GM23248 (cell line): ENCODE measurements at regions not wholly inside any gene's neighbourhood (a gene's known extent, or its start where the extent isn't known, plus 50 kb on each side); places are given as distances from the start of the nearest gene placed in this dataset.

Experiments used
- DNase-seq: peaks from one replicate; pipeline ENCODE4 v3.0.0-alpha.2; 2015
- H2AFZ ChIP-seq: fragments of 200-600 bp; sonication (generic); 2 replicates; pipeline ENCODE4 v1.6.1; 2016; ENCODE audit warnings: antibody characterized with exemption
- H3F3A ChIP-seq: fragments of 200-600 bp; sonication (generic); 2 replicates; pipeline ENCODE4 v1.6.1; 2016; ENCODE audit warnings: mild to moderate bottlenecking, antibody characterized with exemption, mixed run types; ENCODE audit not compliant: insufficient read depth
- H3K27ac ChIP-seq: fragments of 200-600 bp; sonication (generic); 2 replicates; pipeline ENCODE4 v1.5.1; 2016; ENCODE audit warnings: mild to moderate bottlenecking
- H3K27me3 ChIP-seq: fragments of 200-600 bp; sonication (generic); replicated peaks from 2 replicates; pipeline ENCODE4 v1.6.1; 2016; ENCODE audit warnings: mild to moderate bottlenecking; ENCODE audit not compliant: insufficient read depth
- H3K36me3 ChIP-seq: fragments of 200-600 bp; sonication (generic); 2 replicates; pipeline ENCODE4 v1.6.1; 2016; ENCODE audit warnings: low read depth, mild to moderate bottlenecking
- H3K4me1 ChIP-seq: fragments of 200-600 bp; sonication (generic); 2 replicates; pipeline ENCODE4 v1.6.1; 2016; ENCODE audit warnings: mild to moderate bottlenecking; ENCODE audit not compliant: insufficient read depth
- H3K4me2 ChIP-seq: fragments of 200-600 bp; sonication (generic); one replicate; pipeline ENCODE4 v1.6.1; 2016; ENCODE audit warnings: mild to moderate bottlenecking; ENCODE audit not compliant: unreplicated experiment
- H3K4me3 ChIP-seq: fragments of 200-600 bp; sonication (generic); 2 replicates; pipeline ENCODE4 v1.5.1; 2016; ENCODE audit warnings: mild to moderate bottlenecking
- H3K79me2 ChIP-seq: fragments of 200-600 bp; sonication (generic); 2 replicates; pipeline ENCODE4 v1.6.1; 2016; ENCODE audit warnings: mild to moderate bottlenecking; ENCODE audit not compliant: insufficient read depth
- H3K9ac ChIP-seq: fragments of 200-600 bp; sonication (generic); 2 replicates; pipeline ENCODE4 v1.6.1; 2016; ENCODE audit warnings: mild to moderate bottlenecking
- H3K9me2 ChIP-seq: fragments of 200-600 bp; sonication (generic); 2 replicates; pipeline ENCODE4 v1.6.1; 2016; ENCODE audit warnings: mixed run types, mild to moderate bottlenecking, moderate library complexity; ENCODE audit not compliant: insufficient read depth
- H3K9me3 ChIP-seq: fragments of 200-600 bp; sonication (generic); one replicate; pipeline ENCODE4 v1.6.1; 2017; ENCODE audit warnings: low read depth
- H4K20me1 ChIP-seq: fragments of 200-600 bp; sonication (generic); 2 replicates; pipeline ENCODE4 v1.6.0; 2016; ENCODE audit not compliant: insufficient read depth
- EZH2 ChIP-seq: fragments of 200-600 bp; sonication (generic); IDR thresholded peaks from 2 replicates; pipeline ENCODE4 v1.6.1; 2018; ENCODE audit warnings: antibody characterized with exemption, mild to moderate bottlenecking; ENCODE audit not compliant: insufficient read depth, poor library complexity, severe bottlenecking
- EZH2phosphoT487 ChIP-seq: fragments of 200-600 bp; sonication (generic); IDR thresholded peaks from 2 replicates; pipeline ENCODE4 v1.6.1; 2018; ENCODE audit warnings: antibody characterized with exemption, moderate library complexity, mild to moderate bottlenecking, low read depth; ENCODE audit not compliant: insufficient read depth
- WGBS, 2 experiments: methylation state at CpG; one replicate each; pipeline ENCODE4 v1.1.6; 2015 to 2017; ENCODE audit warnings: low lambda C conversion rate in 2 of 2, low coverage in 1 of 2; ENCODE audit errors: missing lambda C conversion rate in 2 of 2; 5-methylcytosine and 5-hydroxymethylcytosine counted together
- in situ Hi-C: fragments of 300-500 bp; cut with MboI; formaldehyde crosslinking; loops from 2 replicates; pipeline ENCODE4 v1.15.0; 2020

DNA sequence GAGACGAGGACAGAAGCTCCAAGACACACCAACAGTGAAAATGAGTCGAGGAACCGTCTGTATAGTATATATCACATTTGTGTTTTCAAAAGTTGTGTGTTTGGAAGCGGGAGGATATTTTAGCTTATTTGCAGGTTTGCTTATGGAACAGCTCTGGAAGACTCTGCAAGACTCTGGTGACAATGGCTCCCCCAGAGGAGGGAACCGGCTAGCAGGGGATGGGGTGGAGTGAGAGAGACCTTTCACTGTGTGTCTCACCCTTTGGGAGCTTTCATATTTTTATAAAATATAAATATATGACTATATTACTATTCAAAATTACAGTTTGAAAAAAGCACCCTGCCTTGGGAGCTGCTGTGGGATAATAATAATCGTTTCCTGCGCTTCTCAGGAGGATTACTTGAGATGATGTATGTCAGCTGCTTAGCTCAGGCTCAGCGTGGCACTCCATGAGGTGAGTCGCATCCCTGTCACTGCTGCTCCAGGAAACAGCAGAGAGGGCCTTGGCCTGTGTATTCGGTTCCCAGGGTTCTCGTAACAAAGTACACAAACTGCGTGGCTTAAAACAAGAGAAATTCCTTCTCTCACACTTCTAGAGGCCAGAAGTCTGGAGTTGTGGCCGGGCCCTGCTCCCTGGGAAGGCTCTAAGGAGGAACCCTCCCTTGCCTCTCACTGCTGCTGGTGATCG is 183.9 kb downstream of the FAM43A start:
- in situ Hi-C loops: no loop called here
- Histone ChIP-seq H3K27ac (peak overlapping the region; percentile 78), H3K4me1 (peaks cover 24% of the 10 kb centered on the region)

GRCh38 chr3:194870394-194871110 is 184.9 kb downstream of the FAM43A start:
- Histone ChIP-seq H3K9ac (peak overlapping the region; percentile 32; the same call in 1 of the 2 replicates), H3K79me2 (no peaks in the 10 kb centered on the region), H3K27me3 (peaks cover 4% of the 10 kb centered on the region; the same call in 1 of the 2 replicates), H3K9me3 (no peaks in the 10 kb centered on the region), H3K4me1 (peaks cover 24% of the 10 kb centered on the region), H3F3A (peaks cover 23% of the 10 kb centered on the region), H3K9me2 (no peaks in the 10 kb centered on the region), H3K4me2 (peak overlapping the region; percentile 5), H3K27ac (peak overlapping the region; percentile 78), H2AFZ (no peak overlapping the region), H4K20me1 (no peaks in the 10 kb centered on the region), H3K4me3 (no peak overlapping the region), H3K36me3 (no peaks in the 10 kb centered on the region)
- DNase-seq: peak; percentile 56
- WGBS, 2 experiments: 64 to 65% methylated on average over 13 of the region's 13 CpGs
- in situ Hi-C loops: no loop called here
- TF ChIP-seq EZH2phosphoT487 (no peak), EZH2 (no peak)

More for the DNA sequence above, 183.9 kb downstream of the FAM43A start:
- Histone ChIP-seq H3K27me3 (peaks cover 11% of the 10 kb centered on the region; the same call in 1 of the 2 replicates), H3K9ac (peak overlapping the region; percentile 32), H3K9me2 (no peaks in the 10 kb centered on the region), H3K79me2 (no peaks in the 10 kb centered on the region), H3K4me2 (no peak overlapping the region), H2AFZ (no peak overlapping the region), H4K20me1 (no peaks in the 10 kb centered on the region), H3K36me3 (no peaks in the 10 kb centered on the region), H3K9me3 (no peaks in the 10 kb centered on the region), H3F3A (peaks cover 23% of the 10 kb centered on the region), H3K4me3 (no peak overlapping the region)
- no peak for TF ChIP-seq EZH2
- TF ChIP-seq EZH2phosphoT487: no peak
- 74 to 83% methylated on average over 14 of the region's 14 CpGs for whole genome bisulfite sequencing, 2 experiments
- DNase-seq: peak; percentile 75

GRCh38 chr3:194871143-194871863 is 185.6 kb downstream of the FAM43A start:
- Histone ChIP-seq H3K9me2 (no peaks in the 10 kb centered on the region), H3K9ac (peak overlapping the region; percentile 54), H3K9me3 (no peaks in the 10 kb centered on the region), H3F3A (peaks cover 23% of the 10 kb centered on the region), H3K4me2 (peak overlapping the region; percentile 43), H3K4me3 (peak overlapping the region; percentile 21; the same call in 1 of the 2 replicates), H3K79me2 (no peaks in the 10 kb centered on the region), H4K20me1 (no peaks in the 10 kb centered on the region), H3K27me3 (no peaks in the 10 kb centered on the region; the same call in 1 of the 2 replicates), H3K4me1 (peaks cover 24% of the 10 kb centered on the region), H3K27ac (peak overlapping the region; percentile 78), H2AFZ (peak overlapping the region; percentile 8; the same call in 1 of the 2 replicates), H3K36me3 (no peaks in the 10 kb centered on the region)
- in situ Hi-C loops: no loop called here
- 9 to 10% methylated on average over 13 of the region's 13 CpGs for WGBS, 2 experiments
- TF ChIP-seq EZH2 (no peak), EZH2phosphoT487 (no peak)
- DNase-seq: peak; percentile 96
